Naive thymus-derived CD4-positive, alpha-beta T cell (primary cell): ENCODE measurements at regions not wholly inside any gene's neighbourhood (a gene's known extent, or its start where the extent isn't known, plus 50 kb on each side); places are given as distances from the start of the nearest gene placed in this dataset.

ENCODE experiments used
- ATAC-seq: fragments of 150-1000 bp; cut with Tn5 transposase; 2 replicates; pipeline ENCODE4 v1.10.0; 2021; ENCODE audit warnings: mild to moderate bottlenecking, moderate library complexity
- CTCF ChIA-PET: fragments of 350-600 bp; sonication (Branson Sonifier 250); formaldehyde crosslinking; loops from one replicate; lab custom pipeline; 2021; ENCODE audit warnings: antibody characterized with exemption; lab: Charles Lee
- POLR2A ChIA-PET: fragments of 350-600 bp; sonication (Branson Sonifier 250); formaldehyde crosslinking; loops from one replicate; lab custom pipeline; 2021; ENCODE audit warnings: antibody characterized with exemption, inconsistent platforms; lab: Charles Lee
- DNase-seq, 9 donors: peaks; one replicate each; pipeline versions ENCODE4 v3.0.0 to v3.0.0-alpha.2; 2020 to 2022; ENCODE audit warnings: mixed read lengths in 1 of 9
- H3K27ac ChIP-seq: one replicate; pipeline ENCODE4 v1.7.0; 2013; ENCODE audit warnings: mild to moderate bottlenecking, low read depth, low read length, moderate library complexity
- H3K27me3 ChIP-seq, 2 donors: one replicate each; pipeline ENCODE4 v1.7.0; 2013; ENCODE audit warnings: low read length in 2 of 2, mild to moderate bottlenecking in 2 of 2, moderate library complexity in 2 of 2; ENCODE audit not compliant: control insufficient read depth in 2 of 2, insufficient read depth in 2 of 2
- H3K36me3 ChIP-seq, 3 experiments: 1 replicate in 2 of 3; 2 replicates in 1 of 3; pipeline ENCODE4 v1.7.0; 2013; ENCODE audit warnings: low read length in 3 of 3, mild to moderate bottlenecking in 3 of 3, moderate library complexity in 1 of 3; ENCODE audit not compliant: insufficient read depth in 3 of 3, control insufficient read depth in 2 of 3
- H3K4me1 ChIP-seq, 2 donors: one replicate each; pipeline ENCODE4 v1.7.0; 2013; ENCODE audit warnings: low read length in 2 of 2, mild to moderate bottlenecking in 2 of 2, moderate library complexity in 1 of 2; ENCODE audit not compliant: control insufficient read depth in 2 of 2, insufficient read depth in 2 of 2
- H3K4me3 ChIP-seq: 2 replicates; pipeline ENCODE4 v1.7.0; 2013; ENCODE audit warnings: mild to moderate bottlenecking, low read length
- H3K9me3 ChIP-seq, 3 experiments: 1 replicate in 2 of 3; 2 replicates in 1 of 3; pipeline ENCODE4 v1.7.0; 2013; ENCODE audit warnings: low read length in 3 of 3; ENCODE audit not compliant: control insufficient read depth in 2 of 3
- H3K27ac Mint-ChIP-seq, 9 donors: one replicate each; pipeline ENCODE4 v1.8.0; 2020 to 2022; ENCODE audit warnings: mixed read lengths in 9 of 9, mild to moderate bottlenecking in 8 of 9, moderate library complexity in 5 of 9, inconsistent platforms in 2 of 9
- H3K27me3 Mint-ChIP-seq, 5 donors: one replicate each; pipeline ENCODE4 v1.8.0; 2021 to 2022; ENCODE audit warnings: mixed read lengths in 5 of 5, mild to moderate bottlenecking in 1 of 5
- H3K36me3 Mint-ChIP-seq, 5 donors: one replicate each; pipeline ENCODE4 v1.8.0; 2020 to 2022; ENCODE audit warnings: mixed read lengths in 5 of 5, mild to moderate bottlenecking in 3 of 5, inconsistent platforms in 1 of 5
- H3K4me1 Mint-ChIP-seq, 7 donors: one replicate each; pipeline ENCODE4 v1.8.0; 2020 to 2022; ENCODE audit warnings: mixed read lengths in 7 of 7, mild to moderate bottlenecking in 3 of 7, inconsistent platforms in 1 of 7
- H3K4me3 Mint-ChIP-seq, 10 donors: one replicate each; pipeline ENCODE4 v1.8.0; 2020 to 2022; ENCODE audit warnings: mild to moderate bottlenecking in 10 of 10, mixed read lengths in 10 of 10, moderate library complexity in 6 of 10, inconsistent platforms in 2 of 10
- H3K9me3 Mint-ChIP-seq, 11 donors: one replicate each; pipeline ENCODE4 v1.8.0; 2020 to 2022; ENCODE audit warnings: mixed read lengths in 11 of 11, mild to moderate bottlenecking in 4 of 11, inconsistent platforms in 1 of 11, moderate library complexity in 1 of 11
- intact Hi-C, 2 donors: fragments of 100-400 bp; cut with micrococcal nuclease; formaldehyde crosslinking; loops; one replicate each; pipeline ENCODE4 v1.15.1; 2023

GRCh38 chr2:187854801-187855200, 300.6 kb upstream of the TFPI start:
- POLR2A ChIA-PET, result no interaction called here
- peaks cover 0 to 11% (median 0%) of the 10 kb centered on the region in 11 donors for H3K9me3 Mint-ChIP-seq
- H3K4me3 Mint-ChIP-seq, result no peak overlapping the region

GRCh38 chr2:187855689-187856088, 301.5 kb upstream of the TFPI start:
- H3K27me3 ChIP-seq, result no peaks in the 10 kb centered on the region
- no peaks in the 10 kb centered on the region for H3K9me3 ChIP-seq
- intact Hi-C loops, result no loop called here
- Mint-ChIP-seq H3K27me3 (no peaks in the 10 kb centered on the region), H3K27ac (no peak overlapping the region), H3K9me3 (peaks cover 0 to 11% (median 0%) of the 10 kb centered on the region in 11 donors), H3K4me1 (no peaks in the 10 kb centered on the region), H3K36me3 (no peaks in the 10 kb centered on the region), H3K4me3 (no peak overlapping the region)
- no peaks in the 10 kb centered on the region for H3K4me1 ChIP-seq
- no peak overlapping the region for H3K27ac ChIP-seq
- CTCF ChIA-PET, result no interaction called here
- ATAC-seq (no peak), DNase-seq (no peak)
- H3K36me3 ChIP-seq, result no peaks in the 10 kb centered on the region
- POLR2A ChIA-PET, result no interaction called here
- no peak overlapping the region for H3K4me3 ChIP-seq

More at GRCh38 chr2:187854801-187855200, 300.6 kb upstream of the TFPI start:
- no peak overlapping the region for H3K27ac Mint-ChIP-seq
- Histone ChIP-seq H3K4me1 (no peaks in the 10 kb centered on the region), H3K4me3 (no peak overlapping the region), H3K9me3 (no peaks in the 10 kb centered on the region), H3K36me3 (no peaks in the 10 kb centered on the region), H3K27ac (no peak overlapping the region), H3K27me3 (no peaks in the 10 kb centered on the region)
- H3K27me3 Mint-ChIP-seq, result no peaks in the 10 kb centered on the region
- CTCF ChIA-PET, result no interaction called here
- no peaks in the 10 kb centered on the region for H3K36me3 Mint-ChIP-seq
- H3K4me1 Mint-ChIP-seq, result no peaks in the 10 kb centered on the region
- DNase-seq (no peak), ATAC-seq (no peak)
- intact Hi-C loops, result no loop called here

- H3K27me3 ChIP-seq, result no peaks in the 10 kb centered on the region
- CTCF ChIA-PET, result no interaction called here
- POLR2A ChIA-PET, result no interaction called here
- Mint-ChIP-seq H3K27ac (no peak overlapping the region), H3K27me3 (no peaks in the 10 kb centered on the region), H3K9me3 (peaks cover 0 to 11% (median 0%) of the 10 kb centered on the region in 11 donors), H3K36me3 (no peaks in the 10 kb centered on the region), H3K4me3 (no peak overlapping the region), H3K4me1 (no peaks in the 10 kb centered on the region)
- no peaks in the 10 kb centered on the region for H3K4me1 ChIP-seq
- no peaks in the 10 kb centered on the region for H3K9me3 ChIP-seq
- H3K36me3 ChIP-seq, result no peaks in the 10 kb centered on the region
- intact Hi-C loops, result no loop called here
- ATAC-seq (no peak), DNase-seq (no peak)
- H3K4me3 ChIP-seq, result no peak overlapping the region
- H3K27ac ChIP-seq, result no peak overlapping the region
Observed at GRCh38 chr2:187857826-187858225, 303.6 kb upstream of the TFPI start.

- CTCF ChIA-PET, result no interaction called here
- ATAC-seq (no peak), DNase-seq (no peak)
- H3K9me3 Mint-ChIP-seq, result peaks cover 0 to 11% (median 4%) of the 10 kb centered on the region in 11 donors
- H3K4me3 Mint-ChIP-seq, result no peak overlapping the region
- Histone ChIP-seq H3K9me3 (no peaks in the 10 kb centered on the region), H3K36me3 (no peaks in the 10 kb centered on the region), H3K4me3 (no peak overlapping the region), H3K4me1 (no peaks in the 10 kb centered on the region), H3K27ac (no peak overlapping the region), H3K27me3 (no peaks in the 10 kb centered on the region)
- H3K27ac Mint-ChIP-seq, result no peak overlapping the region
- H3K36me3 Mint-ChIP-seq, result no peaks in the 10 kb centered on the region
- POLR2A ChIA-PET, result interaction anchor here (0.7 kb wide), 1 partner anchor 8 kb away, joined by 3 read pairs; no protein-coding TSS in a partner anchor
- no peaks in the 10 kb centered on the region for H3K4me1 Mint-ChIP-seq
- peaks cover 0 to 6% (median 4%) of the 10 kb centered on the region in 5 donors for H3K27me3 Mint-ChIP-seq
- intact Hi-C loops, result no loop called here
Observed at GRCh38 chr2:187862715-187863114, 308.5 kb upstream of the TFPI start.

- Mint-ChIP-seq H3K4me1 (no peaks in the 10 kb centered on the region), H3K4me3 (no peak overlapping the region), H3K36me3 (no peaks in the 10 kb centered on the region), H3K27me3 (peaks cover 0 to 6% (median 4%) of the 10 kb centered on the region in 5 donors), H3K27ac (no peak overlapping the region), H3K9me3 (peaks cover 0 to 23% (median 5%) of the 10 kb centered on the region in 11 donors)
- Histone ChIP-seq H3K9me3 (no peaks in the 10 kb centered on the region), H3K27ac (no peak overlapping the region), H3K4me3 (no peak overlapping the region), H3K27me3 (no peaks in the 10 kb centered on the region), H3K36me3 (no peaks in the 10 kb centered on the region), H3K4me1 (no peaks in the 10 kb centered on the region)
- DNase-seq (no peak), ATAC-seq (no peak)
- intact Hi-C loops, result no loop called here
- ChIA-PET CTCF (no interaction called here), POLR2A (no interaction called here)
Observed at GRCh38 chr2:187865025-187865424, 310.8 kb upstream of the TFPI start.

- no peak overlapping the region for H3K27ac Mint-ChIP-seq
- H3K4me1 Mint-ChIP-seq, result no peaks in the 10 kb centered on the region
- Histone ChIP-seq H3K4me1 (no peaks in the 10 kb centered on the region), H3K9me3 (no peaks in the 10 kb centered on the region), H3K27me3 (no peaks in the 10 kb centered on the region), H3K36me3 (no peaks in the 10 kb centered on the region), H3K4me3 (no peak overlapping the region), H3K27ac (no peak overlapping the region)
- ChIA-PET POLR2A (no interaction called here), CTCF (interaction anchor here (0.5 kb wide), 1 partner anchor 285 kb away, joined by 3 read pairs; no protein-coding TSS in a partner anchor)
- ATAC-seq (no peak), DNase-seq (no peak)
- no peak overlapping the region for H3K4me3 Mint-ChIP-seq
- peaks cover 0 to 23% (median 5%) of the 10 kb centered on the region in 11 donors for H3K9me3 Mint-ChIP-seq
- intact Hi-C loops, result no loop called here
- peaks cover 0 to 6% (median 4%) of the 10 kb centered on the region in 5 donors for H3K27me3 Mint-ChIP-seq
- H3K36me3 Mint-ChIP-seq, result no peaks in the 10 kb centered on the region
Observed at GRCh38 chr2:187867165-187867564, 312.9 kb upstream of the TFPI start.

GRCh38 chr2:187869195-187869594, 315.0 kb upstream of the TFPI start:
- H3K4me1 ChIP-seq, result no peaks in the 10 kb centered on the region
- ChIA-PET CTCF (no interaction called here), POLR2A (no interaction called here)
- no peak for DNase-seq
- Mint-ChIP-seq H3K4me1 (no peaks in the 10 kb centered on the region), H3K9me3 (peaks cover 0 to 23% (median 5%) of the 10 kb centered on the region in 11 donors), H3K36me3 (no peaks in the 10 kb centered on the region), H3K4me3 (no peak overlapping the region), H3K27me3 (peaks cover 0 to 6% (median 4%) of the 10 kb centered on the region in 5 donors), H3K27ac (no peak overlapping the region)
- H3K27ac ChIP-seq, result no peak overlapping the region
- ATAC-seq, result no peak
- no peaks in the 10 kb centered on the region for H3K36me3 ChIP-seq
- H3K27me3 ChIP-seq, result no peaks in the 10 kb centered on the region
- intact Hi-C loops, result no loop called here
- H3K4me3 ChIP-seq, result no peak overlapping the region
- no peaks in the 10 kb centered on the region for H3K9me3 ChIP-seq
